HL-60 (cell line): ENCODE measurements at regions not wholly inside any gene's neighbourhood (a gene's known extent, or its start where the extent isn't known, plus 50 kb on each side); places are given as distances from the start of the nearest gene placed in this dataset.

Experiments
- DNase-seq, 2 experiments: peaks; one replicate each; pipeline ENCODE4 v3.0.0-alpha.2; 2010 to 2020; ENCODE audit warnings: low read depth in 1 of 2, low spot score in 1 of 2
- H3K27ac ChIP-seq: fragments of 250-450 bp; sonication (Bioruptor Pico); replicated peaks from 2 replicates; pipeline ENCODE4 v1.5.1; 2020; ENCODE audit warnings: mild to moderate bottlenecking, moderate library complexity
- H3K27me3 ChIP-seq: fragments of 250-450 bp; sonication (Bioruptor Pico); 2 replicates; pipeline ENCODE4 v1.5.1; 2021; ENCODE audit warnings: mild to moderate bottlenecking, moderate library complexity; ENCODE audit not compliant: insufficient read depth, poor library complexity, severe bottlenecking
- H3K4me3 ChIP-seq: replicated peaks from 2 replicates; pipeline ENCODE4 v1.5.1; 2011; ENCODE audit warnings: mild to moderate bottlenecking, control low read depth, low read length; ENCODE audit not compliant: insufficient read depth
- GABPA ChIP-seq: IDR thresholded peaks from 2 replicates; pipeline ENCODE4 v1.6.1; 2012; ENCODE audit warnings: low read depth
- POLR2AphosphoS5 ChIP-seq: IDR thresholded peaks from 2 replicates; pipeline ENCODE4 v1.6.1; 2012; ENCODE audit warnings: low read depth
- SPI1 ChIP-seq: IDR thresholded peaks from 2 replicates; pipeline ENCODE4 v1.6.1; 2012; ENCODE audit warnings: low read depth, mild to moderate bottlenecking, borderline replicate concordance
- TF ChIP-seq, protein P1 (sequence below): IDR thresholded peaks from one replicate; pipeline ENCODE4 v1.5.1; 2011; ENCODE audit warnings: low read length, control low read depth, inconsistent platforms; ENCODE audit not compliant: insufficient read depth
- TF ChIP-seq, protein P2 (sequence below): IDR thresholded peaks from 2 replicates; pipeline ENCODE4 v1.6.1; 2012; ENCODE audit warnings: low read depth; ENCODE audit not compliant: insufficient replicate concordance

DNA sequence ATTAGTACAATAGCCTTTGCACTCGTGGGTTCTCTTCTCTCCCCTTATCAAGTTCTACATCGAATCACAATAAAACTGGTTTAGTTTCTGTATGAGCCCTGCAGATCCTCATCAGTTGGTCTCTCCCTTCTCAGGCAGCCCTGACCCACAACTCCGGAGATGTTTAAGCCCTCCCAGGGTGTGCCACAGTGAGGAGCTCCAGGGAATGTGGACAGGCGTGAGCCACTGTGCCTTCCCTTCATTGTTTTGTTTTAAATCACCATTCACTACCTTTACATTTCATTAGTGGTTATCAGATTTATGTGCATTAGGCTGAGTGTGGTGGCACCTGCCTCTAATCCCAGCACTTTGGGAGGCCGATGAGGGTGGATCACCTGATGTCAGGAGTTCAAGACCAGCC is 133.2 kb downstream of the LARP7 start:
- Histone ChIP-seq H3K27ac (no peak overlapping the region), H3K27me3 (no peaks in the 10 kb centered on the region), H3K4me3 (no peak overlapping the region)
- DNase-seq, result no peak
- TF ChIP-seq GABPA (no peak), SPI1 (no peak), POLR2AphosphoS5 (no peak)
- TF ChIP-seq, protein P1, sequence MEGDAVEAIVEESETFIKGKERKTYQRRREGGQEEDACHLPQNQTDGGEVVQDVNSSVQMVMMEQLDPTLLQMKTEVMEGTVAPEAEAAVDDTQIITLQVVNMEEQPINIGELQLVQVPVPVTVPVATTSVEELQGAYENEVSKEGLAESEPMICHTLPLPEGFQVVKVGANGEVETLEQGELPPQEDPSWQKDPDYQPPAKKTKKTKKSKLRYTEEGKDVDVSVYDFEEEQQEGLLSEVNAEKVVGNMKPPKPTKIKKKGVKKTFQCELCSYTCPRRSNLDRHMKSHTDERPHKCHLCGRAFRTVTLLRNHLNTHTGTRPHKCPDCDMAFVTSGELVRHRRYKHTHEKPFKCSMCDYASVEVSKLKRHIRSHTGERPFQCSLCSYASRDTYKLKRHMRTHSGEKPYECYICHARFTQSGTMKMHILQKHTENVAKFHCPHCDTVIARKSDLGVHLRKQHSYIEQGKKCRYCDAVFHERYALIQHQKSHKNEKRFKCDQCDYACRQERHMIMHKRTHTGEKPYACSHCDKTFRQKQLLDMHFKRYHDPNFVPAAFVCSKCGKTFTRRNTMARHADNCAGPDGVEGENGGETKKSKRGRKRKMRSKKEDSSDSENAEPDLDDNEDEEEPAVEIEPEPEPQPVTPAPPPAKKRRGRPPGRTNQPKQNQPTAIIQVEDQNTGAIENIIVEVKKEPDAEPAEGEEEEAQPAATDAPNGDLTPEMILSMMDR, result no peak
- TF ChIP-seq, protein P2, sequence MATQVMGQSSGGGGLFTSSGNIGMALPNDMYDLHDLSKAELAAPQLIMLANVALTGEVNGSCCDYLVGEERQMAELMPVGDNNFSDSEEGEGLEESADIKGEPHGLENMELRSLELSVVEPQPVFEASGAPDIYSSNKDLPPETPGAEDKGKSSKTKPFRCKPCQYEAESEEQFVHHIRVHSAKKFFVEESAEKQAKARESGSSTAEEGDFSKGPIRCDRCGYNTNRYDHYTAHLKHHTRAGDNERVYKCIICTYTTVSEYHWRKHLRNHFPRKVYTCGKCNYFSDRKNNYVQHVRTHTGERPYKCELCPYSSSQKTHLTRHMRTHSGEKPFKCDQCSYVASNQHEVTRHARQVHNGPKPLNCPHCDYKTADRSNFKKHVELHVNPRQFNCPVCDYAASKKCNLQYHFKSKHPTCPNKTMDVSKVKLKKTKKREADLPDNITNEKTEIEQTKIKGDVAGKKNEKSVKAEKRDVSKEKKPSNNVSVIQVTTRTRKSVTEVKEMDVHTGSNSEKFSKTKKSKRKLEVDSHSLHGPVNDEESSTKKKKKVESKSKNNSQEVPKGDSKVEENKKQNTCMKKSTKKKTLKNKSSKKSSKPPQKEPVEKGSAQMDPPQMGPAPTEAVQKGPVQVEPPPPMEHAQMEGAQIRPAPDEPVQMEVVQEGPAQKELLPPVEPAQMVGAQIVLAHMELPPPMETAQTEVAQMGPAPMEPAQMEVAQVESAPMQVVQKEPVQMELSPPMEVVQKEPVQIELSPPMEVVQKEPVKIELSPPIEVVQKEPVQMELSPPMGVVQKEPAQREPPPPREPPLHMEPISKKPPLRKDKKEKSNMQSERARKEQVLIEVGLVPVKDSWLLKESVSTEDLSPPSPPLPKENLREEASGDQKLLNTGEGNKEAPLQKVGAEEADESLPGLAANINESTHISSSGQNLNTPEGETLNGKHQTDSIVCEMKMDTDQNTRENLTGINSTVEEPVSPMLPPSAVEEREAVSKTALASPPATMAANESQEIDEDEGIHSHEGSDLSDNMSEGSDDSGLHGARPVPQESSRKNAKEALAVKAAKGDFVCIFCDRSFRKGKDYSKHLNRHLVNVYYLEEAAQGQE, result no peak

DNA sequence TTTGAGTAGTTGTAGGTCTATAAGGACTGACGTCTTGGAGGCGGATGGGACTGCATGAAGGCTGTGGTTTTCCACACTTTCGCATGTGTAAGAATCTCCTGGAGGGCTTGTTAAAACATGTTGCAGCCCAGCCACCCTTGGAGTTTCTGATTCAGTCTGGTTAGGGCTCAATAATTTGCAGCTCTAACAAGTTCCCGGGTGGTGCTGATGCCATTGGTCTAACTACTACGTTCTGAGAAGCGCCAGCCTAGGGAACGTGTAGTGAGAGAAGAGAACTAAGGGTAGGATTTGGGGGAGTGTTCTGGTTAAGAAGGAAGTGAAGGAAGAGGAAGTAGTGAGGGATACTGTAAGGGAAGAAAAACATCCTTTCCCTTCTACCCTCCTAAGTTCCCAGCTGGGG is 138.9 kb downstream of the LARP7 start:
- TF ChIP-seq SPI1 (peak; percentile 68; the same call in 1 of the 2 replicates), POLR2AphosphoS5 (no peak)
- TF ChIP-seq, protein P1, result no peak
- Histone ChIP-seq H3K4me3 (no peak overlapping the region), H3K27me3 (no peaks in the 10 kb centered on the region), H3K27ac (no peak overlapping the region)
- DNase-seq, result no peak

DNA sequence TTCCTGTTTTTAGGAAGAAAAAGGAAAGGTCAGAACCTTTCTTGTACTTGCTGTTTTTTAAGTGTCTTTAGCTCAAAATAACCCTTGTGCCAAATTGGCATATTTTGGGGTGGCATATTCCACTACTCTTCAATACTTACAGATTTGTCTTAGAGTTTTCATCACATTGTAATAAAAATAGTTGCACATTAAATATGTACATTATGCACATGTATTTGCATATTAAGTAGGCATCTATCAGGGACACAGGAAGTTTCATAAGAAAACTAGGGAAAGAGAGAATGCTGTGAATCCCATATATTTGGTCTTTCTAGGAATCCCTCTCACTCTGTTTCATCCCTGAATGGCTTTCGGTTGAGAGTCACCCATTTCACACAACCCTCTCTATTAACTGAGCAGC is 139.6 kb downstream of the LARP7 start:
- Histone ChIP-seq H3K4me3 (no peak overlapping the region), H3K27me3 (no peaks in the 10 kb centered on the region), H3K27ac (no peak overlapping the region)
- no peak for DNase-seq
- TF ChIP-seq SPI1, result no peak

- DNase-seq, result no peak
- H3K27ac ChIP-seq, result no peak overlapping the region
- no peak overlapping the region for H3K4me3 ChIP-seq
- H3K27me3 ChIP-seq, result no peaks in the 10 kb centered on the region
- TF ChIP-seq, protein P2, result no peak
- TF ChIP-seq, protein P1, result no peak
- TF ChIP-seq GABPA, result no peak
- TF ChIP-seq SPI1, result no peak
- no peak for TF ChIP-seq POLR2AphosphoS5
These were observed 141.6 kb downstream of the LARP7 start for GRCh38 chr4:112778520-112778919.
